ENCODE measurements at regions not wholly inside any gene's neighbourhood (a gene's known extent, or its start where the extent isn't known, plus 50 kb on each side); places are given as distances from the start of the nearest gene placed in this dataset.

DNA sequence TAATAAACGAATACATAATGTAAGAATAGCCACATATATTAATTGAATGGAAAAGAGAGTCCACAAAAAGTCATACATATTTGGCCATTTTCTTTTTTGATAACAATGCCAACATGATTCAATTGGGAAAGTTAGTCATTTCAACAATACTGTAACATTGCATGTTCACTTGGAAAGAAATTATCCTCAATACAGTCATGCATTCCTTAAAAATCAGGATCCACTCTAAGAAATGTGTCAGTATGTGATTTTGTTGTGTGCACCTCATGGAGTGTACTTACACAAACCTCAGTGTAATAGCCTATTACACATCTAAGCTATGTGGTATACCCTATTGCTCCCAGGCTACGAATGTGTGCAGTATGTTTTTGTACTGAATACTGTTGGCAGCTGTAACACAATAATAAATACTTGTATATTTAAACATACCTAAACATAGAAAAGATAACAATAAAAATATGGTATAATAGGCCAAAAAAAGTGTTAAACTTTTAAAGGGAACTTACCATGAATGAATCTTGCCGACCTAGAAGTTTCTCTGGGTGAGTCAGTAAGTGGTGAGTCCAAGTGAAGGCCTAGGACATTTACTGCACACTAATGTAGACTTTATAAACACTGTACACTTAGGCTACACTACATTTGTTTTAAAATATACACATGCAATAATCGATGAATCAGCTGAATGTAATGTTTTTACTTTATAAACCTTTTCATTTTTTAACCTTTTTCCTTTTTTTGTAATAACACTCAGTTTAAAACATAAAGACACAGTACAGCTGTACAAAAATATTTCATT lies 806.8 kb downstream of the PCDH18 start:
- H3K27me3 ChIP-seq (ENCODE audit: control insufficient read depth, insufficient read depth, low read length) = no peaks in the 10 kb centered on the region
- H3K9me3 ChIP-seq (ENCODE audit: control insufficient read depth, insufficient read depth, low read depth, low read length) = no peaks in the 10 kb centered on the region
- no peak overlapping the region for H3K27ac ChIP-seq (ENCODE audit: low read length)
- no peak overlapping the region for H3K4me3 ChIP-seq (ENCODE audit: low read depth in 2 of 2, low read length in 2 of 2)
- DNase-seq (ENCODE audit: low read depth, low spot score) = no peak
- no TSS peak for BruUV-seq (replicated peaks)
- no peak for ATAC-seq
- ChIA-PET CTCF (no interaction called here), POLR2A (no interaction called here)
- in situ Hi-C loops (cut with HindIII; ENCODE audit: low pct_unique_long_range_greater_than_20kb, low sequenced_read_pairs) = no loop called here
- no peaks in the 10 kb centered on the region for H3K4me1 ChIP-seq (ENCODE audit: control insufficient read depth, insufficient read depth, low read length)
- H3K36me3 ChIP-seq (ENCODE audit: control insufficient read depth, insufficient read depth, low read length) = no peaks in the 10 kb centered on the region
- no peak for TF ChIP-seq POLR2AphosphoS5 (IDR thresholded peaks at IDR 0.05; ENCODE audit: low read depth, low read length)
- TF ChIP-seq, protein P1, sequence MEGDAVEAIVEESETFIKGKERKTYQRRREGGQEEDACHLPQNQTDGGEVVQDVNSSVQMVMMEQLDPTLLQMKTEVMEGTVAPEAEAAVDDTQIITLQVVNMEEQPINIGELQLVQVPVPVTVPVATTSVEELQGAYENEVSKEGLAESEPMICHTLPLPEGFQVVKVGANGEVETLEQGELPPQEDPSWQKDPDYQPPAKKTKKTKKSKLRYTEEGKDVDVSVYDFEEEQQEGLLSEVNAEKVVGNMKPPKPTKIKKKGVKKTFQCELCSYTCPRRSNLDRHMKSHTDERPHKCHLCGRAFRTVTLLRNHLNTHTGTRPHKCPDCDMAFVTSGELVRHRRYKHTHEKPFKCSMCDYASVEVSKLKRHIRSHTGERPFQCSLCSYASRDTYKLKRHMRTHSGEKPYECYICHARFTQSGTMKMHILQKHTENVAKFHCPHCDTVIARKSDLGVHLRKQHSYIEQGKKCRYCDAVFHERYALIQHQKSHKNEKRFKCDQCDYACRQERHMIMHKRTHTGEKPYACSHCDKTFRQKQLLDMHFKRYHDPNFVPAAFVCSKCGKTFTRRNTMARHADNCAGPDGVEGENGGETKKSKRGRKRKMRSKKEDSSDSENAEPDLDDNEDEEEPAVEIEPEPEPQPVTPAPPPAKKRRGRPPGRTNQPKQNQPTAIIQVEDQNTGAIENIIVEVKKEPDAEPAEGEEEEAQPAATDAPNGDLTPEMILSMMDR (IDR thresholded peaks at IDR 0.05) = no peak
- no peak for TF ChIP-seq SIN3A (IDR thresholded peaks at IDR 0.05; ENCODE audit: borderline replicate concordance, insufficient read depth, low read depth, low read length)
- no peak for TF ChIP-seq TCF7L2 (IDR thresholded peaks at IDR 0.05; ENCODE audit: low read depth, low read length)
- TF ChIP-seq, protein P2, sequence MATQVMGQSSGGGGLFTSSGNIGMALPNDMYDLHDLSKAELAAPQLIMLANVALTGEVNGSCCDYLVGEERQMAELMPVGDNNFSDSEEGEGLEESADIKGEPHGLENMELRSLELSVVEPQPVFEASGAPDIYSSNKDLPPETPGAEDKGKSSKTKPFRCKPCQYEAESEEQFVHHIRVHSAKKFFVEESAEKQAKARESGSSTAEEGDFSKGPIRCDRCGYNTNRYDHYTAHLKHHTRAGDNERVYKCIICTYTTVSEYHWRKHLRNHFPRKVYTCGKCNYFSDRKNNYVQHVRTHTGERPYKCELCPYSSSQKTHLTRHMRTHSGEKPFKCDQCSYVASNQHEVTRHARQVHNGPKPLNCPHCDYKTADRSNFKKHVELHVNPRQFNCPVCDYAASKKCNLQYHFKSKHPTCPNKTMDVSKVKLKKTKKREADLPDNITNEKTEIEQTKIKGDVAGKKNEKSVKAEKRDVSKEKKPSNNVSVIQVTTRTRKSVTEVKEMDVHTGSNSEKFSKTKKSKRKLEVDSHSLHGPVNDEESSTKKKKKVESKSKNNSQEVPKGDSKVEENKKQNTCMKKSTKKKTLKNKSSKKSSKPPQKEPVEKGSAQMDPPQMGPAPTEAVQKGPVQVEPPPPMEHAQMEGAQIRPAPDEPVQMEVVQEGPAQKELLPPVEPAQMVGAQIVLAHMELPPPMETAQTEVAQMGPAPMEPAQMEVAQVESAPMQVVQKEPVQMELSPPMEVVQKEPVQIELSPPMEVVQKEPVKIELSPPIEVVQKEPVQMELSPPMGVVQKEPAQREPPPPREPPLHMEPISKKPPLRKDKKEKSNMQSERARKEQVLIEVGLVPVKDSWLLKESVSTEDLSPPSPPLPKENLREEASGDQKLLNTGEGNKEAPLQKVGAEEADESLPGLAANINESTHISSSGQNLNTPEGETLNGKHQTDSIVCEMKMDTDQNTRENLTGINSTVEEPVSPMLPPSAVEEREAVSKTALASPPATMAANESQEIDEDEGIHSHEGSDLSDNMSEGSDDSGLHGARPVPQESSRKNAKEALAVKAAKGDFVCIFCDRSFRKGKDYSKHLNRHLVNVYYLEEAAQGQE (IDR thresholded peaks at IDR 0.05; ENCODE audit: insufficient read depth in 1 of 2, low read depth in 2 of 2, low read length in 1 of 2) = no peak
- intact Hi-C loops (cut with micrococcal nuclease; ENCODE audit: unreplicated experiment) = no loop called here

DNA sequence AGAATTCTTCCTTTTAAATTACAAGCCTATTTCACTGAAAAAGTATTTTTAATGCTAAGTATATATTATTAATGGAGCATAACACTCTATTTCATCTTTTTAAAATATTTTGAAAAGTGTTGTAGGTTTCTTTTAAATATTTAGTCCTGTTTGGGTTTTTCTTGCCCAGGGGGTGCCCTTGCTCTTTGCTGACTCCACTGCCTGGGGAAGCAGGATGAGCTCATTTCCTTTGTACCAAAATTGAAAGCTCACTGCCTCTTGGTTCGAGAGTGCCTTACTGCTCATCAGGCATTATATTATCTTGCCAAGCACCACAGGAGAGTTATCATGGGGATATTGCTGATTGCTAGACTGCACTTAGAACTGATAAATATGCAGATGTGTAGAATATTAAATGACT lies 819.2 kb downstream of the PCDH18 start:
- ATAC-seq (no peak), DNase-seq (ENCODE audit: low read depth, low spot score) (no peak)
- H3K9me3 ChIP-seq (ENCODE audit: control insufficient read depth, insufficient read depth, low read depth, low read length) = no peaks in the 10 kb centered on the region
- H3K4me3 ChIP-seq (ENCODE audit: low read depth in 2 of 2, low read length in 2 of 2) = no peak overlapping the region
- no peak for TF ChIP-seq TCF7L2 (IDR thresholded peaks at IDR 0.05; ENCODE audit: low read depth, low read length)
- TF ChIP-seq, protein P2 (IDR thresholded peaks at IDR 0.05; ENCODE audit: insufficient read depth in 1 of 2, low read depth in 2 of 2, low read length in 1 of 2) = no peak
- TF ChIP-seq, protein P1 (IDR thresholded peaks at IDR 0.05) = no peak
- no peak for TF ChIP-seq SIN3A (IDR thresholded peaks at IDR 0.05; ENCODE audit: borderline replicate concordance, insufficient read depth, low read depth, low read length)
- TF ChIP-seq POLR2AphosphoS5 (IDR thresholded peaks at IDR 0.05; ENCODE audit: low read depth, low read length) = no peak
- H3K4me1 ChIP-seq (ENCODE audit: control insufficient read depth, insufficient read depth, low read length) = no peaks in the 10 kb centered on the region
- no peaks in the 10 kb centered on the region for H3K27me3 ChIP-seq (ENCODE audit: control insufficient read depth, insufficient read depth, low read length)
- H3K36me3 ChIP-seq (ENCODE audit: control insufficient read depth, insufficient read depth, low read length) = no peaks in the 10 kb centered on the region
- no peak overlapping the region for H3K27ac ChIP-seq (ENCODE audit: low read length)
- BruUV-seq (replicated peaks) = no TSS peak
- ChIA-PET CTCF (no interaction called here), POLR2A (no interaction called here)
- in situ Hi-C loops (cut with HindIII; ENCODE audit: low pct_unique_long_range_greater_than_20kb, low sequenced_read_pairs) (no loop called here), intact Hi-C loops (cut with micrococcal nuclease; ENCODE audit: unreplicated experiment) (no loop called here)

Measured in Panc1 (cell line).